Gastroesophageal sphincter (tissue), 3 donors: ENCODE measurements at regions not wholly inside any gene's neighbourhood (a gene's known extent, or its start where the extent isn't known, plus 50 kb on each side); places are given as distances from the start of the nearest gene placed in this dataset.

Experiments used
- CTCF ChIP-seq, 4 experiments: fragments of 200-600 bp in 2 of 4; fragments of 450-650 bp in 2 of 4; sonication (generic) in 1 of 4; IDR thresholded peaks; one replicate each; pipeline ENCODE4 v1.5.1; 2017 to 2019; ENCODE audit warnings: antibody characterized with exemption in 4 of 4, mild to moderate bottlenecking in 2 of 4, moderate library complexity in 2 of 4
- POLR2A ChIP-seq, 2 donors: fragments of 450-650 bp; IDR thresholded peaks; one replicate each; pipeline ENCODE4 v1.6.1; 2017; ENCODE audit warnings: antibody characterized with exemption in 2 of 2, mild to moderate bottlenecking in 2 of 2, moderate library complexity in 1 of 2

- TF ChIP-seq CTCF (IDR thresholded peaks at IDR 0.05) (no peak), POLR2A (IDR thresholded peaks at IDR 0.05) (no peak)
Measured at GRCh38 chr1:25096307-25097150, 135.8 kb downstream of the SYF2 start.
